ENCODE measurements at regions not wholly inside any gene's neighbourhood (a gene's known extent, or its start where the extent isn't known, plus 50 kb on each side); places are given as distances from the start of the nearest gene placed in this dataset.

DNA sequence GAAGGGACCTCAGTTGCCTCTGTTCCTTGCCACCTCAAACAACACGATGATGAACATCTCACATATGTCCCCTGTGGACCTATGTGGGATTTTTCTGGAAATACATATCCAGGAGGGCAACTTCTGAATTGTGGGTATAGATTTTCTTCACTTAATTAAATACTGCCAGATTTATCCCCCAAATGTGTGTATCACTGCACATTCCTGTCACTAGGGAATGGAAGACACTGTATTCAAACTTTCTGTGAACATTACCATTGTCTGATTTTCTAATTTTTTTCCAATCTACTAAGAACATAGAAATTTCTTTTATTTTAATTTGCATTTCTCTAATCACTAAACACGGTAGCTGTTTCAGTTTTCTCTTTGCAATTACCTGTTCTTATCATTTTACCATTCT, 102.0 kb upstream of the MRPS22 start:
- H2BK5ac ChIP-seq (ENCODE audit: low read length) = no peak overlapping the region
- DNase-seq (ENCODE audit: low spot score) = no peak
- WGBS, 2 donors (ENCODE audit: extremely low coverage in 2 of 2, insufficient read length in 2 of 2, insufficient replicate concordance in 1 of 2) = no CpG with 5 or more reads among the region's 2 CpGs
- no peak overlapping the region for H3K9ac ChIP-seq (ENCODE audit: low read depth, low read length, poor library complexity)
- H3K36me3 ChIP-seq (replicated peaks in 1 of 2; ENCODE audit: control insufficient read depth in 2 of 2, insufficient read depth in 2 of 2, low read length in 2 of 2) = no peaks in the 10 kb centered on the region
- no peak overlapping the region for H3K4ac ChIP-seq (ENCODE audit: low read length)
- peaks cover 0 to 15% (median 2%) of the 10 kb centered on the region in 3 experiments for H3K27me3 ChIP-seq (ENCODE audit: control insufficient read depth in 3 of 3, insufficient read depth in 3 of 3, low read depth in 1 of 3, low read length in 3 of 3)
- no peak overlapping the region for H3K23ac ChIP-seq (ENCODE audit: low read depth, low read length, poor library complexity)
- no peak overlapping the region for H2BK120ac ChIP-seq (ENCODE audit: low read depth, low read length)
- no peak overlapping the region for H3K4me2 ChIP-seq (ENCODE audit: insufficient read depth, low read length, poor library complexity, severe bottlenecking)
- H2BK15ac ChIP-seq (ENCODE audit: low read length) = no peak overlapping the region
- H3K18ac ChIP-seq (ENCODE audit: low read length) = no peak overlapping the region
- H2AK5ac ChIP-seq (ENCODE audit: low read depth, low read length) = no peak overlapping the region
- no peaks in the 10 kb centered on the region for H3K79me1 ChIP-seq (ENCODE audit: low read depth, low read length)
- H3K4me3 ChIP-seq (ENCODE audit: low read length in 2 of 2) = no peak overlapping the region
- H3K27ac ChIP-seq (replicated peaks; ENCODE audit: low read length) = no peak overlapping the region
- H3K9me3 ChIP-seq (replicated peaks in 1 of 2; ENCODE audit: control insufficient read depth in 2 of 2, insufficient read depth in 1 of 2, low read depth in 1 of 2, low read length in 2 of 2) = no peaks in the 10 kb centered on the region
- H2AFZ ChIP-seq (ENCODE audit: low read length) = no peak overlapping the region
- H4K91ac ChIP-seq (ENCODE audit: low read depth, low read length, poor library complexity) = no peak overlapping the region
- H2BK12ac ChIP-seq (ENCODE audit: low read length) = no peak overlapping the region
- no peak overlapping the region for H3K14ac ChIP-seq (ENCODE audit: low read length)
- no peaks in the 10 kb centered on the region for H3K4me1 ChIP-seq (ENCODE audit: control insufficient read depth in 2 of 2, insufficient read depth in 1 of 2, low read depth in 1 of 2, low read length in 2 of 2)
- H4K8ac ChIP-seq (ENCODE audit: low read depth, low read length) = no peak overlapping the region

DNA sequence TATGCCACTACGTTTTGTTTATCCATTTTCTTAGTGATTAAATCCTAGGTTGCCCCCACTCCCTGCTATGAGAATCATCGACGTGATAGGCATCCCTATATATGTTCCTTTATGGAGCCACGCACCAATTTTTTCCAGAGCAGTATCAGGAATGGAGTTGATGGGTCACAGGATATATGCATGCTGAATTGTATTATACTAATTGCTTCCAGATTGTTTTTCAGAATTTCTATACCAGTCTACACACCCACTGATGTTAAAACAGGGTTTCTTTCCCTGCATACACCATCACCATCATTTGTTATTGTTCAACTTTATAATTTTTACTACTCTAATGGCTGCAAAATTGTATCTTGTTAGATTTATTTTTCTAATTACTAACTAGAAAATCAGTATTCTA, 100.1 kb upstream of the MRPS22 start:
- no peaks in the 10 kb centered on the region for H3K9me3 ChIP-seq (replicated peaks in 1 of 2; ENCODE audit: control insufficient read depth in 2 of 2, insufficient read depth in 1 of 2, low read depth in 1 of 2, low read length in 2 of 2)
- H3K79me1 ChIP-seq (ENCODE audit: low read depth, low read length) = no peaks in the 10 kb centered on the region
- no peak for DNase-seq (ENCODE audit: low spot score)
- H2AK5ac ChIP-seq (ENCODE audit: low read depth, low read length) = no peak overlapping the region
- no peak overlapping the region for H3K4ac ChIP-seq (ENCODE audit: low read length)
- H4K91ac ChIP-seq (ENCODE audit: low read depth, low read length, poor library complexity) = no peak overlapping the region
- H3K27me3 ChIP-seq (ENCODE audit: control insufficient read depth in 3 of 3, insufficient read depth in 3 of 3, low read depth in 1 of 3, low read length in 3 of 3) = peaks cover 0 to 2% (median 1%) of the 10 kb centered on the region in 3 experiments
- H3K4me2 ChIP-seq (ENCODE audit: insufficient read depth, low read length, poor library complexity, severe bottlenecking) = no peak overlapping the region
- no peak overlapping the region for H3K4me3 ChIP-seq (ENCODE audit: low read length in 2 of 2)
- no peak overlapping the region for H3K9ac ChIP-seq (ENCODE audit: low read depth, low read length, poor library complexity)
- H2BK120ac ChIP-seq (ENCODE audit: low read depth, low read length) = no peak overlapping the region
- H3K36me3 ChIP-seq (replicated peaks in 1 of 2; ENCODE audit: control insufficient read depth in 2 of 2, insufficient read depth in 2 of 2, low read length in 2 of 2) = no peaks in the 10 kb centered on the region
- no peak overlapping the region for H3K18ac ChIP-seq (ENCODE audit: low read length)
- H3K27ac ChIP-seq (replicated peaks; ENCODE audit: low read length) = no peak overlapping the region
- no peak overlapping the region for H2BK12ac ChIP-seq (ENCODE audit: low read length)
- H2BK5ac ChIP-seq (ENCODE audit: low read length) = no peak overlapping the region
- no peak overlapping the region for H4K8ac ChIP-seq (ENCODE audit: low read depth, low read length)
- H2BK15ac ChIP-seq (ENCODE audit: low read length) = no peak overlapping the region
- H3K4me1 ChIP-seq (ENCODE audit: control insufficient read depth in 2 of 2, insufficient read depth in 1 of 2, low read depth in 1 of 2, low read length in 2 of 2) = no peaks in the 10 kb centered on the region
- no CpG with 5 or more reads among the region's 4 CpGs for WGBS, 2 donors (ENCODE audit: extremely low coverage in 2 of 2, insufficient read length in 2 of 2, insufficient replicate concordance in 1 of 2)
- no peak overlapping the region for H3K23ac ChIP-seq (ENCODE audit: low read depth, low read length, poor library complexity)
- H3K14ac ChIP-seq (ENCODE audit: low read length) = no peak overlapping the region
- H2AFZ ChIP-seq (ENCODE audit: low read length) = no peak overlapping the region

DNA sequence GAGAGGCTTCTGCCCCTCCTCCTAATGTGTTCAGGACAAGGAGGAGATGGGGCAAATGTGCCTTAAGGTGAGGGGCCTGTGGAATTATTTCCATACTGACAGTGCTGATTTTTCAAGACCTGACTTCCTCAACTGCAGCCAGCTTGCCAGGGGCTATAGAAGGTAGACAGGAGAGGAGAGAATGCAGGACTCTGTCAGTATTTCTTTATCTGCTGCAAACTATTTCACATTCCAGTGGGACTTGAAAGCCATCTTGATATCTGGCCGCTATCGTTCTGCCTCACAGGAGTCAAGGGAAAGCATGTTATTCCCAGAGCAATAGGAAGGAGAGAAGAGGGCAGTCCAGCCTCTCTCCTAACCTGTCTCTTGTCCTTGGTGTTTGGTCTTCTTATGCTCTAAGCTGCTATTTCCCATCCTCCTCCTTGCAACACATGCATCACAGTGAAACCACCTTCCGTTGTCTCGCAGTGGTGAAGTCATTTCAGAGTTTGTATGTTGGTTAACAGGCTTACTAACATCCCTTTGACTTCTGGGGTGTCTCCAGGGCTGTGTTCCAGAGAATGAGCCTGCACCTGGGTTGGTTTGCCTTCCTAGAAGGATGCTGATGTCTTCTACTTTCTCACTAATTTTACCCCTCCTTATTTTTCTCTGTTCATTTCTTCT, 95.1 kb upstream of the MRPS22 start:
- Histone ChIP-seq H3K4me2 (ENCODE audit: insufficient read depth, low read length, poor library complexity, severe bottlenecking) (no peak overlapping the region), H3K27ac (replicated peaks; ENCODE audit: low read length) (no peak overlapping the region), H3K36me3 (replicated peaks in 1 of 2; ENCODE audit: control insufficient read depth in 2 of 2, insufficient read depth in 2 of 2, low read length in 2 of 2) (no peaks in the 10 kb centered on the region), H3K9ac (ENCODE audit: low read depth, low read length, poor library complexity) (no peak overlapping the region), H2BK12ac (ENCODE audit: low read length) (no peak overlapping the region), H3K18ac (ENCODE audit: low read length) (no peak overlapping the region), H3K27me3 (ENCODE audit: control insufficient read depth in 3 of 3, insufficient read depth in 3 of 3, low read depth in 1 of 3, low read length in 3 of 3) (no peaks in the 10 kb centered on the region), H2AK5ac (ENCODE audit: low read depth, low read length) (no peak overlapping the region), H3K14ac (ENCODE audit: low read length) (no peak overlapping the region), H3K23ac (ENCODE audit: low read depth, low read length, poor library complexity) (no peak overlapping the region), H2BK15ac (ENCODE audit: low read length) (no peak overlapping the region), H2AFZ (ENCODE audit: low read length) (no peak overlapping the region), H3K4ac (ENCODE audit: low read length) (no peak overlapping the region), H3K9me3 (replicated peaks in 1 of 2; ENCODE audit: control insufficient read depth in 2 of 2, insufficient read depth in 1 of 2, low read depth in 1 of 2, low read length in 2 of 2) (peaks cover 0 to 4% of the 10 kb centered on the region in 2 donors), H4K8ac (ENCODE audit: low read depth, low read length) (no peak overlapping the region), H2BK120ac (ENCODE audit: low read depth, low read length) (no peak overlapping the region), H2BK5ac (ENCODE audit: low read length) (no peak overlapping the region), H4K91ac (ENCODE audit: low read depth, low read length, poor library complexity) (no peak overlapping the region), H3K79me1 (ENCODE audit: low read depth, low read length) (no peaks in the 10 kb centered on the region), H3K4me1 (ENCODE audit: control insufficient read depth in 2 of 2, insufficient read depth in 1 of 2, low read depth in 1 of 2, low read length in 2 of 2) (no peaks in the 10 kb centered on the region), H3K4me3 (ENCODE audit: low read length in 2 of 2) (peak overlapping the region in 1 of 2 donors; percentile 9)
- WGBS, 2 donors (ENCODE audit: extremely low coverage in 2 of 2, insufficient read length in 2 of 2, insufficient replicate concordance in 1 of 2) = no CpG with 5 or more reads among the region's 4 CpGs
- no peak for DNase-seq (ENCODE audit: low spot score)

DNA sequence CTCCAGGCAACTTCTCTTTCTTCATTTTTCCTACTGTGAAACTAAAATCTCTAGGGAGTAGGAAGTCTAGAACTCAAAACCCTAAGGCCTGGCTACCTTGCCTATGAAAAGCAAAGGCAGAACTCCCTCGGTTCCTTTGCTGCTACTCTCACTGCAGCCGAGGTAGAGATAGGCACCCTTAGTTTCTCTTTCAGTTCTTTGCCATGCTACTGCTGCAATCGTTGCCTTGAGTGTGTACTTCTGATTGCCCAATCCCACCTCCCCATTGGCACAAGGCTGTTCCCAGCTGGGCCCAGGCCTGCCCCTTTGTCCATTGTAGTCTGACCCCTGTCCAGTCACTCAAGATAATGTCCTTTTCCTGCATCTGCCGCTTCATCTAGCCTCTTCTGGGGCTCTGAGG, 92.3 kb upstream of the MRPS22 start:
- Histone ChIP-seq H4K91ac (ENCODE audit: low read depth, low read length, poor library complexity) (no peak overlapping the region), H3K9me3 (replicated peaks in 1 of 2; ENCODE audit: control insufficient read depth in 2 of 2, insufficient read depth in 1 of 2, low read depth in 1 of 2, low read length in 2 of 2) (peaks cover 0 to 4% of the 10 kb centered on the region in 2 donors), H3K79me1 (ENCODE audit: low read depth, low read length) (no peaks in the 10 kb centered on the region), H4K8ac (ENCODE audit: low read depth, low read length) (no peak overlapping the region), H2BK12ac (ENCODE audit: low read length) (no peak overlapping the region), H2BK15ac (ENCODE audit: low read length) (no peak overlapping the region), H3K36me3 (replicated peaks in 1 of 2; ENCODE audit: control insufficient read depth in 2 of 2, insufficient read depth in 2 of 2, low read length in 2 of 2) (no peaks in the 10 kb centered on the region), H3K4me2 (ENCODE audit: insufficient read depth, low read length, poor library complexity, severe bottlenecking) (no peak overlapping the region), H2BK120ac (ENCODE audit: low read depth, low read length) (no peak overlapping the region), H2BK5ac (ENCODE audit: low read length) (no peak overlapping the region), H3K4me1 (ENCODE audit: control insufficient read depth in 2 of 2, insufficient read depth in 1 of 2, low read depth in 1 of 2, low read length in 2 of 2) (no peaks in the 10 kb centered on the region), H3K27me3 (ENCODE audit: control insufficient read depth in 3 of 3, insufficient read depth in 3 of 3, low read depth in 1 of 3, low read length in 3 of 3) (peaks cover 0 to 2% (median 0%) of the 10 kb centered on the region in 3 experiments), H3K14ac (ENCODE audit: low read length) (no peak overlapping the region), H3K4me3 (ENCODE audit: low read length in 2 of 2) (no peak overlapping the region), H2AK5ac (ENCODE audit: low read depth, low read length) (no peak overlapping the region), H3K9ac (ENCODE audit: low read depth, low read length, poor library complexity) (no peak overlapping the region), H3K23ac (ENCODE audit: low read depth, low read length, poor library complexity) (no peak overlapping the region), H3K27ac (replicated peaks; ENCODE audit: low read length) (no peak overlapping the region), H3K18ac (ENCODE audit: low read length) (no peak overlapping the region), H2AFZ (ENCODE audit: low read length) (no peak overlapping the region), H3K4ac (ENCODE audit: low read length) (no peak overlapping the region)
- no peak for DNase-seq (ENCODE audit: low spot score)
- no CpG with 5 or more reads among the region's 4 CpGs for WGBS, 2 donors (ENCODE audit: extremely low coverage in 2 of 2, insufficient read length in 2 of 2, insufficient replicate concordance in 1 of 2)

Data from neuronal stem cell (in vitro differentiated cells).